ENCODE measurements at regions not wholly inside any gene's neighbourhood (a gene's known extent, or its start where the extent isn't known, plus 50 kb on each side); places are given as distances from the start of the nearest gene placed in this dataset.
A peak's percentile ranks its signal among the peaks of the same experiment; 100 is the strongest.

- Histone ChIP-seq H3K79me2 (ENCODE audit: control insufficient read depth, insufficient read depth, low read length) (no peaks in the 10 kb centered on the region), H3K4me2 (ENCODE audit: control insufficient read depth, insufficient read depth) (peak overlapping the region; percentile 36), H3K4me1 (ENCODE audit: control insufficient read depth, insufficient read depth, low read length) (peaks cover 11% of the 10 kb centered on the region), H3K27ac (ENCODE audit: control insufficient read depth, insufficient read depth) (peak overlapping the region; percentile 38), H4K20me1 (ENCODE audit: control insufficient read depth, insufficient read depth) (no peaks in the 10 kb centered on the region), H2AFZ (ENCODE audit: control insufficient read depth, low read depth, low read length) (peak overlapping the region; percentile 12), H3K36me3 (ENCODE audit: control insufficient read depth in 2 of 2, insufficient read depth in 2 of 2, low read length in 1 of 2) (no peaks in the 10 kb centered on the region), H3K27me3 (replicated peaks in 1 of 2; ENCODE audit: control insufficient read depth in 2 of 2, insufficient read depth in 2 of 2, low read length in 1 of 2) (no peaks in the 10 kb centered on the region), H3K4me3 (no peak overlapping the region; the same call in 1 of the 2 replicates), H3K9me3 (replicated peaks; ENCODE audit: control insufficient read depth, insufficient read depth, low read length) (no peaks in the 10 kb centered on the region), H3K9ac (ENCODE audit: control insufficient read depth, insufficient read depth, low read length) (no peak overlapping the region)
- WGBS (ENCODE audit: insufficient coverage, insufficient replicate concordance, low lambda C conversion rate, missing lambda C conversion rate) = 5% methylated on average over 6 of the region's 6 CpGs
- no TSS peak for BruUV-seq (replicated peaks)
- ChIA-PET RAD21 (ENCODE audit: unreplicated experiment) (no interaction called here), POLR2A (interaction anchor here (0.6 kb wide), 1 partner anchor 1534 kb away, joined by 3 read pairs; no protein-coding TSS in a partner anchor), CTCF (interaction anchor here (0.7 kb wide), 1 partner anchor 9 kb away, joined by 3 read pairs; no protein-coding TSS in a partner anchor), SMC1A (ENCODE audit: uncharacterized antibody, unreplicated experiment) (interaction anchor here (0.6 to 1.5 kb wide), 7 partner anchors 7 to 178 kb away, joined by 3 to 5 read pairs (median 3); no protein-coding TSS in a partner anchor)
- intact Hi-C loops (cut with micrococcal nuclease; ENCODE audit: unreplicated experiment) (loop anchor here (1.0 kb wide), 1 partner anchor 44 kb away; no protein-coding TSS in a partner anchor), in situ Hi-C loops (cut with MboI) (no loop called here)
- peak; percentile 80 for ATAC-seq
- no peak for FAIRE-seq
- peak; percentile 9 for DNase-seq (ENCODE audit: low read depth, low spot score)
- TF ChIP-seq MLLT1 (IDR thresholded peaks at IDR 0.05) = no peak
- peak; percentile 57; the same call in 1 of the 2 replicates for TF ChIP-seq NFYB (IDR thresholded peaks at IDR 0.05; ENCODE audit: insufficient read depth, low read depth, low read length)
- TF ChIP-seq EZH2 (IDR thresholded peaks at IDR 0.05; ENCODE audit: borderline replicate concordance, control insufficient read depth, low read depth, low read length) = no peak
- no peak for TF ChIP-seq HDGF (IDR thresholded peaks at IDR 0.05)
- no peak for TF ChIP-seq RB1 (IDR thresholded peaks at IDR 0.05; ENCODE audit: borderline replicate concordance)
- TF ChIP-seq ASH2L (IDR thresholded peaks at IDR 0.05; ENCODE audit: borderline replicate concordance, low read depth) = no peak
- TF ChIP-seq E2F8 (IDR thresholded peaks at IDR 0.05; ENCODE audit: low read depth, partially characterized antibody) = no peak
- TF ChIP-seq BRCA1 (IDR thresholded peaks at IDR 0.05; ENCODE audit: low read depth, low read length) = no peak
- TF ChIP-seq STAT3 (IDR thresholded peaks at IDR 0.05; ENCODE audit: low read depth, low read length) = no peak
- TF ChIP-seq MEF2A (IDR thresholded peaks at IDR 0.05; ENCODE audit: insufficient read depth, low read depth, low read length) = no peak
- TF ChIP-seq JUNB (IDR thresholded peaks at IDR 0.05) = 0 out of 2 replicates have a peak, but pooled peaks have one; percentile 3
- TF ChIP-seq RUNX3 (IDR thresholded peaks at IDR 0.05; ENCODE audit: low read length) = peak; percentile 54; the same call in 1 of the 2 replicates
- TF ChIP-seq JUND (IDR thresholded peaks at IDR 0.05; ENCODE audit: low read depth, low read length) = no peak
- TF ChIP-seq HSF1 (IDR thresholded peaks at IDR 0.05; ENCODE audit: low read depth, low read length) = no peak
- no peak for TF ChIP-seq ZBED1 (IDR thresholded peaks at IDR 0.05; ENCODE audit: borderline replicate concordance)
- TF ChIP-seq NR2C1 (IDR thresholded peaks at IDR 0.05) = no peak
Measured at GRCh38 chr12:105765053-105766014, 373.4 kb downstream of the NUAK1 start.
